Mesodermal cell (in vitro differentiated cells): ENCODE measurements at regions not wholly inside any gene's neighbourhood (a gene's known extent, or its start where the extent isn't known, plus 50 kb on each side); places are given as distances from the start of the nearest gene placed in this dataset.
A peak's percentile ranks its signal among the peaks of the same experiment; 100 is the strongest.

Experiments
- H3K27ac ChIP-seq: 2 replicates; pipeline ENCODE4 v1.7.0; 2013; ENCODE audit warnings: mild to moderate bottlenecking, low read depth, low read length, moderate library complexity; ENCODE audit not compliant: severe bottlenecking
- H3K36me3 ChIP-seq: 2 replicates; pipeline ENCODE4 v1.7.1; 2013; ENCODE audit warnings: mild to moderate bottlenecking, low read length, moderate library complexity; ENCODE audit not compliant: control insufficient read depth, insufficient read depth
- H3K4me1 ChIP-seq: one replicate; pipeline ENCODE4 v1.7.1; 2013; ENCODE audit warnings: mild to moderate bottlenecking, low read length; ENCODE audit not compliant: insufficient read depth, control insufficient read depth, poor library complexity, severe bottlenecking
- H3K4me3 ChIP-seq: 2 replicates; pipeline ENCODE4 v1.7.0; 2013; ENCODE audit warnings: low read length, control low read depth, mild to moderate bottlenecking; ENCODE audit not compliant: insufficient read depth, poor library complexity, severe bottlenecking; ENCODE audit errors: extremely low read depth
- H3K9me3 ChIP-seq: 2 replicates; pipeline ENCODE4 v1.7.1; 2013; ENCODE audit warnings: mild to moderate bottlenecking, low read length, moderate library complexity; ENCODE audit not compliant: control insufficient read depth
- WGBS, 2 experiments: methylation state at CpG; one replicate each; pipeline ENCODE4 v1.1.5; 2013; ENCODE audit warnings: missing lambda C conversion rate in 2 of 2; ENCODE audit not compliant: insufficient coverage in 2 of 2; 5-methylcytosine and 5-hydroxymethylcytosine counted together

GRCh38 chr2:71277536-71278103 lies 50.7 kb upstream of the PAIP2B start:
- Histone ChIP-seq H3K36me3 (no peaks in the 10 kb centered on the region), H3K27ac (no peak overlapping the region), H3K4me3 (peak overlapping the region; percentile 57), H3K9me3 (no peaks in the 10 kb centered on the region), H3K4me1 (no peaks in the 10 kb centered on the region)
- WGBS, 2 experiments, result 0 to 9% methylated on average over 11 to 13 of the region's 18 CpGs

- no CpG with 5 or more reads among the region's 5 CpGs for WGBS, 2 experiments
- peak overlapping the region; percentile 57 for H3K4me3 ChIP-seq
- H3K27ac ChIP-seq, result no peak overlapping the region
- H3K4me1 ChIP-seq, result no peaks in the 10 kb centered on the region
- no peaks in the 10 kb centered on the region for H3K9me3 ChIP-seq
- no peaks in the 10 kb centered on the region for H3K36me3 ChIP-seq
Measured at GRCh38 chr2:71277147-71277475, 50.2 kb upstream of the PAIP2B start.

GRCh38 chr2:71276311-71277146 lies 49.6 kb upstream of the PAIP2B start:
- 1% methylated on average over 69 to 75 of the region's 93 CpGs for WGBS, 2 experiments
- Histone ChIP-seq H3K4me3 (peak overlapping the region; percentile 57), H3K27ac (no peak overlapping the region), H3K9me3 (no peaks in the 10 kb centered on the region), H3K36me3 (no peaks in the 10 kb centered on the region), H3K4me1 (no peaks in the 10 kb centered on the region)
